ENCODE measurements at regions not wholly inside any gene's neighbourhood (a gene's known extent, or its start where the extent isn't known, plus 50 kb on each side); places are given as distances from the start of the nearest gene placed in this dataset.

GRCh38 chr3:153096731-153097131, 65.3 kb upstream of the RAP2B start:
- Histone ChIP-seq H3K27me3 (no peaks in the 10 kb centered on the region), H3K4me3 (no peak overlapping the region), H3K4me1 (peaks cover 0 to 7% (median 0%) of the 10 kb centered on the region in 4 donors), H3K9me3 (no peaks in the 10 kb centered on the region), H3K27ac (no peak overlapping the region), H3K36me3 (no peaks in the 10 kb centered on the region)
- TF ChIP-seq POLR2AphosphoS5 (IDR thresholded peaks at IDR 0.05) (no peak), EP300 (IDR thresholded peaks at IDR 0.05) (no peak), POLR2A (IDR thresholded peaks at IDR 0.05) (no peak)
- TF ChIP-seq, protein P1, sequence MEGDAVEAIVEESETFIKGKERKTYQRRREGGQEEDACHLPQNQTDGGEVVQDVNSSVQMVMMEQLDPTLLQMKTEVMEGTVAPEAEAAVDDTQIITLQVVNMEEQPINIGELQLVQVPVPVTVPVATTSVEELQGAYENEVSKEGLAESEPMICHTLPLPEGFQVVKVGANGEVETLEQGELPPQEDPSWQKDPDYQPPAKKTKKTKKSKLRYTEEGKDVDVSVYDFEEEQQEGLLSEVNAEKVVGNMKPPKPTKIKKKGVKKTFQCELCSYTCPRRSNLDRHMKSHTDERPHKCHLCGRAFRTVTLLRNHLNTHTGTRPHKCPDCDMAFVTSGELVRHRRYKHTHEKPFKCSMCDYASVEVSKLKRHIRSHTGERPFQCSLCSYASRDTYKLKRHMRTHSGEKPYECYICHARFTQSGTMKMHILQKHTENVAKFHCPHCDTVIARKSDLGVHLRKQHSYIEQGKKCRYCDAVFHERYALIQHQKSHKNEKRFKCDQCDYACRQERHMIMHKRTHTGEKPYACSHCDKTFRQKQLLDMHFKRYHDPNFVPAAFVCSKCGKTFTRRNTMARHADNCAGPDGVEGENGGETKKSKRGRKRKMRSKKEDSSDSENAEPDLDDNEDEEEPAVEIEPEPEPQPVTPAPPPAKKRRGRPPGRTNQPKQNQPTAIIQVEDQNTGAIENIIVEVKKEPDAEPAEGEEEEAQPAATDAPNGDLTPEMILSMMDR (IDR thresholded peaks at IDR 0.05) = no peak
- WGBS, 2 donors = 20 to 58% methylated on average over 7 of the region's 7 CpGs
- DNase-seq = no peak
- intact Hi-C loops (cut with DNase I) = no loop called here

- DNase-seq = no peak
- no peaks in the 10 kb centered on the region for H3K27me3 ChIP-seq
- H3K4me3 ChIP-seq = no peak overlapping the region
- H3K9me3 ChIP-seq = no peaks in the 10 kb centered on the region
- H3K27ac ChIP-seq = no peak overlapping the region
- H3K4me1 ChIP-seq = peaks cover 0 to 7% (median 0%) of the 10 kb centered on the region in 4 donors
- intact Hi-C loops (cut with DNase I) = no loop called here
- no peak for TF ChIP-seq POLR2A (IDR thresholded peaks at IDR 0.05)
- no peak for TF ChIP-seq EP300 (IDR thresholded peaks at IDR 0.05)
- TF ChIP-seq, protein P1 (IDR thresholded peaks at IDR 0.05) = no peak
- H3K36me3 ChIP-seq = no peaks in the 10 kb centered on the region
These were observed 64.8 kb upstream of the RAP2B start for GRCh38 chr3:153097213-153097612.

DNA sequence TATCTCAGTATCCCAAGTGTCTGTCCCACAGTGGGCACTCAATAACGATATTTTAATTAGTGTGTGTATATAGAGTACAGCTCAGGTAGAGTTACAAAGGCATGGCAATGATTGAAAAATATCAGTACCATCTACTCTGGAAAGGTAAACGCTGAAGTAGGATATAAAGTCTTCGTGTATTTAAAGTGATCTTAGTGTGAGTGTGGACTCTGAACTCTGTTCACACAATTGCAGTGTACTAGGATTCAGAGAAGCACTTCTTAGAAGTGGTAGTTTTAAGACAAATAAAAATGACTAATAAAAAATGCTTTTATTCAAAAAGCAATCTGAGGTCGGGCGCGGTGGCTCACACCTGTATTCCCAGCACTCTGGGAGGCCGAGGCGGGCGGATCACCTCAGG, 62.9 kb upstream of the RAP2B start:
- intact Hi-C loops (cut with DNase I) = no loop called here
- Histone ChIP-seq H3K4me1 (peaks cover 0 to 6% (median 0%) of the 10 kb centered on the region in 4 donors), H3K27me3 (no peaks in the 10 kb centered on the region), H3K36me3 (no peaks in the 10 kb centered on the region), H3K27ac (no peak overlapping the region), H3K9me3 (no peaks in the 10 kb centered on the region), H3K4me3 (no peak overlapping the region)
- 11 to 72% methylated on average over 9 of the region's 9 CpGs for WGBS, 2 donors
- DNase-seq = no peak
- TF ChIP-seq POLR2AphosphoS5 (IDR thresholded peaks at IDR 0.05) = no peak
- TF ChIP-seq, protein P1 (IDR thresholded peaks at IDR 0.05) = no peak
- no peak for TF ChIP-seq EP300 (IDR thresholded peaks at IDR 0.05)
- no peak for TF ChIP-seq POLR2A (IDR thresholded peaks at IDR 0.05)

DNA sequence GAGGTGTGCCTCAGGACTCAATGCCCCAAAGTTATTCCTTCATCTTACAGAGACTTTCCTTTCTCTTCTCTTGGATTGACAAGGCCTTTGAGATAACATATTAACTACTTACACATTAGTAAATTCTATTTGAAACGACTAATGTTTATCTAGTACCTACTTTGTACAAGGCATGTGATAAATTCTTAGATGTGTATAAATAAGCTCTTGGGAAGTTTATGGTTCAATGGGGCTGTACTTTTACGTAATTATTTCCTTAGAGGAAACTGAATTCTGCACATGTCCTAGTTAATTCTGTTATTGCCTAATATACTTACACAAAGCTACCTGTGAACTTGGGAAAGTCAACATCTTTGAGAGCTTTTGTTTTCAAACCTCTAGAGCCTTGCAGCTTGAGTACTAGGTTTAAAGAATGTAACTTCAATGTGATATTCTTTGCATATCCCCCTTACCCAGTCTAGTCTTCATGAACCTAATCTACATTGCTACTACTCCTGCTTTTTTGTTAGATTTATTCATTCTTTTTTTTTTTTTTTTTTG, 58.5 kb upstream of the RAP2B start:
- no peaks in the 10 kb centered on the region for H3K4me1 ChIP-seq
- TF ChIP-seq POLR2AphosphoS5 (IDR thresholded peaks at IDR 0.05) (no peak), POLR2A (IDR thresholded peaks at IDR 0.05) (no peak), EP300 (IDR thresholded peaks at IDR 0.05) (no peak)
- TF ChIP-seq, protein P1 (IDR thresholded peaks at IDR 0.05) = no peak
- WGBS, 2 donors = 13 to 53% methylated on average over 2 of the region's 2 CpGs
- H3K4me3 ChIP-seq = no peak overlapping the region
- intact Hi-C loops (cut with DNase I) = no loop called here
- no peaks in the 10 kb centered on the region for H3K27me3 ChIP-seq
- no peaks in the 10 kb centered on the region for H3K36me3 ChIP-seq
- H3K9me3 ChIP-seq = no peaks in the 10 kb centered on the region
- H3K27ac ChIP-seq = no peak overlapping the region
- DNase-seq = no peak

GRCh38 chr3:153110041-153110440, 52.0 kb upstream of the RAP2B start:
- TF ChIP-seq EP300 (IDR thresholded peaks at IDR 0.05) (no peak), POLR2AphosphoS5 (IDR thresholded peaks at IDR 0.05) (no peak), POLR2A (IDR thresholded peaks at IDR 0.05) (no peak)
- TF ChIP-seq, protein P1 (IDR thresholded peaks at IDR 0.05) = no peak
- 87 to 97% methylated on average over 2 of the region's 2 CpGs for WGBS, 2 donors
- H3K27ac ChIP-seq = no peak overlapping the region
- no peak overlapping the region for H3K4me3 ChIP-seq
- no peaks in the 10 kb centered on the region for H3K36me3 ChIP-seq
- intact Hi-C loops (cut with DNase I) = no loop called here
- no peaks in the 10 kb centered on the region for H3K9me3 ChIP-seq
- no peaks in the 10 kb centered on the region for H3K4me1 ChIP-seq
- H3K27me3 ChIP-seq = no peaks in the 10 kb centered on the region
- no peak for DNase-seq
